Stimulated activated CD4-positive, alpha-beta T cell treated with anti-CD3 and anti-CD28 coated beads, Interleukin-15, amount 100 ng/mL, for 48 hours (primary cell): ENCODE measurements at regions not wholly inside any gene's neighbourhood (a gene's known extent, or its start where the extent isn't known, plus 50 kb on each side); places are given as distances from the start of the nearest gene placed in this dataset.
"Not testable (repeated sequence)": the region's sequence is repeated elsewhere in the genome, so short reads cannot be mapped to it uniquely, and the experiment has no call there.

ENCODE experiments used
- DNase-seq, 2 donors: peaks; one replicate each; pipeline ENCODE4 v3.0.0-alpha.2; 2020; ENCODE audit warnings: low read depth in 2 of 2

- no peak for DNase-seq
Observed at GRCh38 chrX:74180716-74181115, 123.3 kb upstream of the ZCCHC13 start.

DNA sequence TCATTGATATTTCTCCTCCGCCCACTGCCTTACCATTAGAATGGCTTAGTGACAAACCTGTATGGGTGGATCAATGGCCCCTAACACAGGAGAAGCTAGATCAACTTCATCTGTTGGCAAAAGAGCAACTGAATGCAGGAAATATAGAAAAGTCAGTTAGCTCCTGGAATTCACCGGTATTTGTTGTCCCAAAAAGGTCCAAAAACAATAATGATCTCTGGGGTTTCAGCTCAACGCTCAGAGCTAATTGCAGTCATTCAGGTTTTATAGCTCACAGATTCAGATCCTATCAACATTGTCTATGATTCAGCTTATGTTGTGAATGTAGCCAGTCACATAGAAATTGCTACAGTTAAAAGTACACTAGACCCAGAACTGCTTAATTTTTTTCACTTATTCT is 124.0 kb upstream of the ZCCHC13 start:
- no peak for DNase-seq

DNA sequence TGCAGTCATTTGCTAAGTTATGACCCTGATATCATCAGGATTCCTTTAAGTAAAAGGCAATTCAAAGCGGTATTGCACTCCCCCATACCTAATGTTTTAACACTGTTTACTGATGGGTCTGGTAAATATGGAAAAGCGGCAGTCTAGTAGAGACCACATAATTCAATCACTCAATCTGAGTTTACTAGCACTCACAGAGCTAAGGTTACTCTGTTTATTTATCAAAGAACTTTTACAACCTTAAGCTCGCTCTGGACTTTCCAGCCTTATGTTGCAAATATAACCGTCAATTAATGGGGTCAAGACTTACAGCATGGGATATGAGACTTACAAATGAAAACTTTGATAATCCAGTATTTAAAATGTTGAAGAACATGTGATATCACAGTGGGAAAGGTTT is 124.5 kb upstream of the ZCCHC13 start:
- DNase-seq: no peak

DNA sequence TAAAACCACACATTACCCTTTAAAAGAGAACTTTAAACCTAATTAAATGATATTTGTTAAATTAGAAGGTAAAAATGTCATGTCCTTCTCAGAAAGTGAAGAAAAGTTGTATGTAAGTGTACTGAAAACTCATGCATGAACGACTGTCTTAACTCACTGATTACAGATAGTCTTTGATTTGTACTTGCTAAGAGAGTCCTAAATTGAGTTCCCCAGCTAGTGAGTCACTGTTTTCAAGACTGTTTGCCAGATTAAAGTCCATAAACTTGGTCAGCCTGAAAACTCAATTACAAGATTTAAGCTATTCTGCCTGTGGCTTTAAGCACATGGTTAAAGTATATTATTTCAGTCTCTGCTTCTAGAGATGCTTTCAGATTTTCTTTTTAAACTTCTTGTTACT is 124.9 kb upstream of the ZCCHC13 start:
- no peak for DNase-seq

GRCh38 chrX:74178536-74178935 is 125.4 kb upstream of the ZCCHC13 start:
- no peak for DNase-seq

GRCh38 chrX:74171465-74171864 is 132.5 kb upstream of the ZCCHC13 start:
- DNase-seq: no peak

DNA sequence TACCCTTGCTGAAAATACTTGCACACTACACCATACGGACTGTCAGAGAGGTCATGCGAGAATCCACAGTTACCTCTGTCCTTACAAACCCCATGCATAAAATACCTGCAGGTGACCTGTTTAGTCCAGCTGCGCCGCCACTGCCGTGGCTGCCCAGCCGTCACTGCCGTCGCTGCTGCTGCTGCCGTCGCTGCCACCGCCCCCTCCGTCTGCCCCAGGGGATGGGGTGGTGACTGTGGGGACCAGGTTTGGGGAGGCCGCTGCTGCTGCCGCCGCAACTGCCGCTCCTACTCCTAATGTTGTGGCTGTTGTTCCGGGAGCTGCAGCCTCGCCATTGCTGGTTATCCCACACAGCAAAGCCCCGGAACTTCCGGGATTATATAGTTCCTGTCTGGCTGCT is 141.8 kb upstream of the ZCCHC13 start:
- DNase-seq: no peak

DNA sequence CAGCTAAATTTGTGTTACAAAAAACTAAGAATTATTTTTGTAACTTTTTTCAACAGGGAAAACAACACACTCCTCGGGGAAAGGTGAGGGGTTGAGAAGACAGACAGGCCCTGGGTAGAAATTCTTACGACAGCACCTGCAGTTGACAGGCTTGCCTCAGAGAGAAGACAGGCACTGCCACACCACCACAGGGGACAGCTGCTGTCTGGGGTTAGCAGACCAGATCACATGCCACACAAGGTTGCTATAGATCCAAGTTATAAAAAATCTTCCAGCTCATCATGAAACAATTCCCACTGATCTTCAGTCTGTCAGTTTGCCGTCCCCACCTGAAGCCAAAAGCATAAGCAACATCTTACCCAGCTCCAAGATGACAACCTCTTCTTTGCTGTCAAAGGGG is 143.2 kb upstream of the ZCCHC13 start:
- no peak for DNase-seq

DNA sequence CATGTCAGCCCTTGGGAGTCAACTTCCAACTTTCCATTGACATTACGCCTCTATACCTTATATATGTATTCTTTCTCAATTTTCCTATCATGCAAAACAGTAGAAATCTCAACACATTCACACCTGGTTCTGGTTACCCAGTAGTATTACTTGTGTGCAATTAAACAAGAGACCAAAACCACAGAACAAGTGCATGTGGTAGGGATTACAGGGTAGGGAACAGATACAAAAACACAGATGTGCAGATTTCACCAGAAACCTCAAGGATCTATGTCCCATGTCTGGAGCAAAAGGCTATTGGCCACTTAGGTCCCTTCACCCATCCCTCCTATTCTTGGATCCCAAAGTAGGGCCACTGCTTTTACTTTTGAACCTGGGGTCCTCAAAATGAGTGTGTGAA is 143.6 kb upstream of the ZCCHC13 start:
- DNase-seq: no peak

GRCh38 chrX:74147439-74147838 is 156.5 kb upstream of the ZCCHC13 start:
- DNase-seq: no peak

DNA sequence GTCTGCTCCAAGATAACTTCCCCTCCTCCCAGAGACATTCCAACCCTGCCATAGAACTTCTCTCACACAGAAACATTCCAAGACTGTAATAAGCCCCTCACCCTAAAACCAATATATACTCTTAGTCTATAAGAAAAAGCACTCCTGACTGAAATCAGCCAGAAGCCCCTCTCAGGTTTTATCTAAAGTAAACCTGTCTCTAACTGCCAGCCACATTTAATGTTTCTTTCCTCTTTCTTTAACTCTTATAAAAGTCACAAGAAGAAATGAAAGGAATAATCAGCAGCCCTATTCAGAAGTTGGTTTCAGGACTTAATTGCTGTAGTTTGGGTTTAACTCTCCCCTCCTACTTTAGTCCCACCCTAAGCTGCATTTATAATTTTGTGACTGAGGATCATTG is 165.0 kb upstream of the ZCCHC13 start:
- no peak for DNase-seq

DNA sequence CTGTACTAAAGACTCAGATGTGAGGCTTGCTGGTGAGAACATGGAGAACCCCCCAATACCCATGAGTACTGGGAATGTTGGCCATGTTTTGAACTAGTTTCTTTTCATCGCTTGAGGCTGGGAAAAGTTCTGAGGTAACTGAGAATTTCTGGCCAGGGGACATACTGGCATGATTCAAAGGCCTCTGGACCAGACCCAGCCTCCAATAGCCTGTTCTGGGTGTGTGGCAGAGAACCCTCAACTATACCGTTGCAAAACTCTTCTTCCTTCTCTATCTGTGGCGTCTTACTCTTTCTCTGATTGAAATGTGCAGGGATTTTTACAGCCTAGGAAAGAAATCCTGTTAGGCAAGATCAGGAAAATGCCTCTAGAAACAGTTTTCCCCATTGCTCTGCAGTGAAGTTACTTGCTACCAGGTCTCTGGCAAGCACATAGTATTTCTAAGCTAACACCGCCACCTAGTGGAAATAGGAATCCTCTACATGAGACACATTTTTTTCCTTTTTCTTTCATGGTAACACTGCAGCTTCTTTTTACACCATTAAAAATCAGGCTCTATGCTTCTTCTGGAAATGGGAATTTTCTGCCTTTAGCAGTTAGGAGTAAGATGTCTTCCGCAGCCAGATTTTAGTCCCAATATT is 170.7 kb upstream of the ZCCHC13 start:
- peak in 1 of 2 donors; percentile 2 for DNase-seq

DNA sequence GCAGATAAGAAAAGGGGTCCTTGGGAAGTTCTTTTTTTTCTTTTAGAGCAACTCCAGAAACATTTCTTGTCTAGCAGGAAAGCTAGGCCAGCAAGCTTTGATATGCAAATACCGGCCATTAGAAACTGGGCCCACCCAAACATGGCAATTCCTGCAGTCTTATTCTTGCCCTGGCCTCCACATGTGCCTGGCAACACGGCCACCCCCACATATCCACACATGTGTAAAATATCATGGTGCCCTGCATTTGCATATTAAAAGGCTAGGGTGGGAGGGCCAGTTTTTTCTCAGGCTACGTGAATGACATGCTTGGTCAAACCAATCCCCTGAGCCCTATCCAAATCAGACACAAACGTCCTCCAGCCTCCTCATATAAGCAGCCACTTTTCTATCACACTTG is 171.7 kb upstream of the ZCCHC13 start:
- DNase-seq: no peak

DNA sequence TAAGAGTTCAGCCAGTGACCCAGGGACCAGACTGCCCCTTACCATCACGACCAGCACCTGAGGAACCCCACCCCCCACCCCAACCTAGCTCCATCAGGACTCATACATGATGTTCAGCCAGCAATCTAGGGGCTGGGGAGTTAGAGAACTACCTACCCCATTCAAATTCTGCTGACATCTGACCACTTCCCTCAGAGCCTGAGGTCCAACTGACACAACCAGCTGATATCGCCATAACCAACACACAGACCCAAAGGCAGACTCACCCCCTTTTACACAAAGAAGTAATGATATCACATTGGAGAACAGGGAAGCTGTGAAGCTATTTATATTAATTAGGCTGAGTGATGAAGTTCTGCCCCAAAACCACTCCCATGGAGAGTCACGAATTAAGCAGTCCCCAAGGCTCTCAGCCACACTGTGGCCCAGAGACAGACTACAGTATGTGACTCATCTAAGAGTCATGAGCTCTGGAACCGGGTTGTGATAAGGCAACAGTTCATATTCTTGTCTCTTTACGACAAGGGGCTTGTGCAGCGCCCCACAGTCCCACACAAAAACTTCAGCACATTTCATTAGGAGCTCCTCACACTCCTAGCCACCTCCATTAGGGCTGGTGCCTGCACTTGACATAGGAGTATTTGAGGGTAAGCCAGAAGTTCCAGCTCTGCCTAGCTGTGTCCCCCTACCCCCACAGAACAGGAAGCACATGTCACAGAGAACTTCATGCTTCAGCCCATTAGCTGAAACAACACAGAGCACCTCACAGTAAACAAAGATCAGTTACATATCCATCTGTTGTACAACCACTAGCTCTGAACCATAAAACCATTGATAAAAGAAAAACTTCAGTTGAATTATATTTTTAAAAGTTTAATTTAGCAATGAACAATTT is 184.7 kb upstream of the ZCCHC13 start:
- no peak for DNase-seq

DNA sequence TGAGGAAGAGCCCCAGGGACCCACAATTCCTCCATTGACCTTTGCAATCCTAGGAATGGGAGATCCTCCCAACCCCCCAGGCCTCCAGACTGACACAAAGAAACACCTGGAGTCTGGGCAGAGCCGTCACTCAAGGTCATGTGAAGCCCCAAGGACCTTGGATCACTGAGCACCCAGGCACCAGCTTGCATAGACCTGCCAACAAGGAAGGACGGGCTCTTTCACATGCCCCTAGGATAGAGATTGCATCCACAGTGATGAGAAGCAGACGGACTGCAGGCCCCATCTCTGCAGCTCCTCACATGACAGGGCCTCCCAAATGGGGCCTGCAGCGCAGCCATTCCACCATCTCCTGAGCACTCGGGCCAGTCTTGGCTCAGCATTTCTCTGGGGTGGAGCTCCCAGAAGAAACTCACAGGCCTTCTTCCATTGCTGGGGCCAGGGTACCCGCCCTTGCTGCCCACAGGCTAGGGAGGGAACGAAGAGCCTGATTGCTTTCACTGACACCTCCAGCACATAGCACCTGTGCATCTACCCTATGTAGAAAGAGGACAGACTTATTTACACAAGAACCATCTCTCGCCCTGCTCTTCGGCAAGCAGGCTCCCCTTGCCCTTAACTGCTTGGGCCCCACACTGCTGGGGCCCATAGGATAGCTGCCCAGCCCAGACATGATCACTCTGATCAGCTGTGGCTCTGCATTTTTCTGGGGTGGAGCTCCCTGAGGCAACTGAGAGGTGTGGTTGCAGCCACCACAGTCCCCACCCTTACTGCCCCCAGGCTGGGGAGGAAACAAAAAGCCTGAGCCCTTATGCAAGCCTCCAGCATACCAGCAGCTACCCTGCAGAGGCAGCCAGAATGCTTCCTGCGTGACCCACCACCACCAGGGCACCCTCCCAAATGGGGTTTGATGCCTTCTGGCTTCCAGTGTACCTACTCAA is 185.7 kb upstream of the ZCCHC13 start:
- DNase-seq: no peak

- no peak for DNase-seq
Observed at GRCh38 chrX:74111245-74111644, 192.7 kb upstream of the ZCCHC13 start.

DNA sequence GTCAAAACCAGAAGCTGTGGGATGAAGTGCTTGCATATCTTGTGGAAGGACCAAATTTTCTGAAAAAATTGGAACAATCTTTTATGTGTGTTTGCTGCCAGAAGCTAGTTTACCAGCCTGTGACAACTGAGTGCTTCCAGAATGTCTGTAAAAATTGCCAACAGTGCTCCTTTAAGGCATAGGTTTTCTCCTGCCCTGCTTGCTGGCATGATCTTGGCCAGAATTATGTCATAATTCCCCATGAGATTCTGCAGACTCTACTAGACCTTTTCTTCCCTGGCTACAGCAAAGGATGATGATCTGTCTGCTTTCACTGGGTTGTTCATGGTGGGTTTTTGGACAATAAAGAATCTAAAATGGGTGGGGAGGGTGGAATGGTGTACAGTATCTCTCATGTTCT is 196.3 kb upstream of the ZCCHC13 start:
- no peak for DNase-seq

DNA sequence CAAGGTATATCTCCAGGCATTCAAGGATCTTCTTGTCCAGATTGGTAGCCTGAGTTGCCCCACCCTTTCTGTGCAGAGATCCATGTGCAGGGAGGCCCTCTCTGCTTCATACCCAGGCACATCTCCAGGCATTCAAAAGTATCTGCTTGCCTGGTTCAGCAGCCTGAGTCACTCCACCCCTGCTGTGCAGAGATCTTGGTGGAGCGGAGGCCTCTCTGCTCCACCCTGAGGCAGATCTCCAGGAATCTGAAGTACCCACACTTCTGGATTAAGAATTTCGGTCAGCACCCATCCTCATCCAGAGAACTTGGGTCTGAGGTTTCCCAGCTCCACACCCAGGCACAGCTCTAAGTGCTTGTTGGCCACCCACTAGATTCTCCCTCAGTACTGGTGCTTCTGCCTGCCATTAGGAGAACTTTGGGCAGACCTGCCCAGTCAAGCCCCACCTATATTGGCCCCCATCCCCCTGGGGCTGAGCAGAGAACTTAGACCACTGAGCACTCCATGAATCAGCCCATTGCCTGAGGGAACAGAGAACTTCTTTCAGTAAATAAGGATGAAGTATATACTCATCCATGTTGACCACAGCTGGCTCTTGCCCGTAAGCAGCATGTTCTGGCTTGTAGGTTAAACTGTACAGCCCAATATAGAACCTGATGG is 199.5 kb upstream of the ZCCHC13 start:
- no peak for DNase-seq

DNA sequence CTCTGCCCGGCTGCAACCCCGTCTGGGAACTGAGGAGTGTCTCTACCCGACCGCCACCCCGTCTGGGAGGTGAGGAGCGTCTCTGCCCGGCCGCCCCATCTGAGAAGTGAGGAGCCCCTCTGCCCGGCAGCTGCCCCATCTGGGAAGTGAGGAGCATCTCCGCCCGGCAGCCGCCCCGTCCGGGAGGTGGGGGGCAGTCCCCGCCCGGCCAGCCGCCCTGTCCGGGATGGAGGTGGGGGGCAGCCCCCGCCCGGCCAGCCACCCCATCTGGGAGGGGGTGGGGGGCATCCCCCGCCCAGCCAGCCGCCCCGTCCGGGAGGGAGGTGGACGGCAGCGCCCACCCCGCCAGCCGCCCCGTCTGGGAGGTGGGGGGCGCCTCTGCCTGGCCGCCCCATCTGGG is 205.6 kb upstream of the ZCCHC13 start:
- DNase-seq: not testable (repeated sequence)

DNA sequence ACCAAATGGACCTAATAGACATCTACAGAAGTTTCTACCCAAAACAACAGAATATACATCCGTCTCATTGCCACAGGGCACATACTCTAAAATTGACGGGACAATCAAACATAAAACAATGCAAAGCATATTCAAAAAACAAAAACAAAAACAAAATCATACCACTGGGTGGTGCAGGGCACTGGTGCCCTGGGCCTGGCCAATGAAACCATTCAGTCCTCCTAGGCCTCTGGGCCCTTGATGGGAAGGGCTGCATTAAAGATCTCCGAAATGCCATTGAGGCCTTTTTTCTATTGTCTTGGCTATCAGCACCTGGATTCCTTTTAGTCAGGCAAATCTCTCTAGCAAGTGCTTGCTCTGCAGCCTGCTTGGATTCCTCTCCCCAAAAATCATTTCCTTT is 213.9 kb upstream of the ZCCHC13 start:
- no peak for DNase-seq

- no peak for DNase-seq
Observed at GRCh38 chrX:74085642-74086236, 218.2 kb upstream of the ZCCHC13 start.
